Osteoblast (primary cell): ENCODE measurements at regions not wholly inside any gene's neighbourhood (a gene's known extent, or its start where the extent isn't known, plus 50 kb on each side); places are given as distances from the start of the nearest gene placed in this dataset.

ENCODE experiments used
- DNase-seq: peaks from one replicate; pipeline ENCODE4 v3.0.0; 2011; ENCODE audit warnings: low spot score, mixed read lengths; ENCODE audit not compliant: insufficient read length; ENCODE audit errors: missing footprints
- H2AFZ ChIP-seq: 2 replicates; pipeline ENCODE4 v1.6.0; 2011; ENCODE audit warnings: mild to moderate bottlenecking, low read length
- H3K27ac ChIP-seq: 2 replicates; pipeline ENCODE4 v1.5.1; 2011; ENCODE audit warnings: mild to moderate bottlenecking, low read depth, low read length, moderate library complexity
- H3K27me3 ChIP-seq: 2 replicates; pipeline ENCODE4 v1.6.0; 2012; ENCODE audit warnings: mild to moderate bottlenecking, control low read depth, inconsistent platforms, low read length, moderate library complexity; ENCODE audit not compliant: insufficient read depth
- H3K36me3 ChIP-seq: 2 replicates; pipeline ENCODE4 v1.5.1; 2011; ENCODE audit warnings: mild to moderate bottlenecking, low read length, control low read depth, moderate library complexity; ENCODE audit not compliant: insufficient read depth
- H3K4me1 ChIP-seq: 2 replicates; pipeline ENCODE4 v1.5.1; 2011; ENCODE audit warnings: mild to moderate bottlenecking, low read length, control low read depth, moderate library complexity; ENCODE audit not compliant: insufficient read depth
- H3K4me2 ChIP-seq: 2 replicates; pipeline ENCODE4 v1.6.0; 2011; ENCODE audit warnings: mild to moderate bottlenecking, low read length; ENCODE audit not compliant: insufficient read depth
- H3K4me3 ChIP-seq: fragments of 200-600 bp; sonication (generic); 3 replicates; pipeline ENCODE4 v1.5.1; 2012; ENCODE audit warnings: mild to moderate bottlenecking, low read length, inconsistent platforms; ENCODE audit not compliant: insufficient read depth
- H3K79me2 ChIP-seq: 2 replicates; pipeline ENCODE4 v1.6.0; 2012; ENCODE audit warnings: mild to moderate bottlenecking, low read length, control low read depth, inconsistent platforms; ENCODE audit not compliant: insufficient read depth
- H3K9me3 ChIP-seq: 2 replicates; pipeline ENCODE4 v1.5.1; 2011; ENCODE audit warnings: low read depth, low read length, control low read depth
- H4K20me1 ChIP-seq: 2 replicates; pipeline ENCODE4 v1.6.0; 2012; ENCODE audit warnings: mild to moderate bottlenecking, low read length, control low read depth; ENCODE audit not compliant: insufficient read depth
- CTCF ChIP-seq: IDR thresholded peaks from 2 replicates; pipeline ENCODE4 v1.5.1; 2011; ENCODE audit warnings: mild to moderate bottlenecking, low read depth, low read length, moderate library complexity; ENCODE audit errors: extremely low read depth

- Histone ChIP-seq H2AFZ (no peak overlapping the region), H4K20me1 (no peaks in the 10 kb centered on the region), H3K27me3 (no peaks in the 10 kb centered on the region), H3K9me3 (no peaks in the 10 kb centered on the region), H3K79me2 (no peaks in the 10 kb centered on the region), H3K4me1 (no peaks in the 10 kb centered on the region), H3K36me3 (no peaks in the 10 kb centered on the region), H3K4me3 (no peak overlapping the region), H3K27ac (no peak overlapping the region), H3K4me2 (no peak overlapping the region)
- TF ChIP-seq CTCF = no peak
- DNase-seq = no peak
Observed at GRCh38 chr5:26470439-26470838, 567.9 kb downstream of the CDH9 start.

DNA sequence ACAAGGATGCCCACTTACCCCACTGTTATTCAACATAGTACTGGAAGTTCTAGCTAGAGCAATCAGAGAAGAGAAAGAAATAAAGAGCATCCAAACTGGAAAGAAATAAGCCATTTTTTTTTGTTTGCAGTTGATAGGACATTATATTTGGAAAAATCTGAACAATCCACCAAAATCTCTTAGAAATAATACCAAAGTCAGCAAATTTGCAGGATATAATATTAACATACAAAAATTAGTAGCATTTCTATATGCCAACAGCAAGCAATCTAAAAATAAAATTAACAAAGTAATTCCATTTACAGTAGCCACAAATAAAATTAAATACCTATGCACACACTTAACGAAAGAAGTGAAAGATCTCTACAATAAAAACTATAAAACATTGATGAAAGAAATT is 599.3 kb downstream of the CDH9 start:
- no peaks in the 10 kb centered on the region for H3K9me3 ChIP-seq
- H4K20me1 ChIP-seq = no peaks in the 10 kb centered on the region
- H2AFZ ChIP-seq = no peak overlapping the region
- no peak for DNase-seq
- H3K4me1 ChIP-seq = no peaks in the 10 kb centered on the region
- H3K4me2 ChIP-seq = no peak overlapping the region
- H3K4me3 ChIP-seq = no peak overlapping the region
- no peak overlapping the region for H3K27ac ChIP-seq
- H3K27me3 ChIP-seq = no peaks in the 10 kb centered on the region
- no peak for TF ChIP-seq CTCF
- no peaks in the 10 kb centered on the region for H3K36me3 ChIP-seq
- H3K79me2 ChIP-seq = no peaks in the 10 kb centered on the region

DNA sequence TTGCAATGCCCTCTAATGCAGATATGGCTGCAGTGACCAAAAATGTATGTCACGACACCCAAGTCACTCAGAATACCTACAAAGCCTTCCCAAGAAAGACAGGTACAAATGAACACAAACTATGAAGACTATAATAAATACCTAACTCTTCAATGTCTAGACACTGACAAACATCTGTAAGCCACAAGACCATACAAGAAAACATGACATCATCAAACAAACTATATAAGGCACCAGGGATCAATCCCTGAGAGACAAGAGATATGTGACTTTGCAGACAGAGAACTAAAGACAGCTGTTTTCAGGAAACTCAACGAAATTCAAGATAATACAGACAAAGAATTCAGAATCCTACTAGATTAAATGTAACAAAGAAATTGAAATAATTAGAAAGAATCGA is 603.7 kb downstream of the CDH9 start:
- H2AFZ ChIP-seq = no peak overlapping the region
- H3K27me3 ChIP-seq = no peaks in the 10 kb centered on the region
- no peaks in the 10 kb centered on the region for H3K79me2 ChIP-seq
- H3K36me3 ChIP-seq = no peaks in the 10 kb centered on the region
- no peak for TF ChIP-seq CTCF
- no peak for DNase-seq
- H3K9me3 ChIP-seq = peaks cover 7% of the 10 kb centered on the region
- no peaks in the 10 kb centered on the region for H3K4me1 ChIP-seq
- H3K4me3 ChIP-seq = no peak overlapping the region
- H3K4me2 ChIP-seq = no peak overlapping the region
- H4K20me1 ChIP-seq = no peaks in the 10 kb centered on the region
- no peak overlapping the region for H3K27ac ChIP-seq

GRCh38 chr5:26432386-26432785 is 606.0 kb downstream of the CDH9 start:
- Histone ChIP-seq H3K27ac (no peak overlapping the region), H3K4me2 (no peak overlapping the region), H2AFZ (no peak overlapping the region), H3K27me3 (no peaks in the 10 kb centered on the region), H3K4me1 (no peaks in the 10 kb centered on the region), H3K9me3 (peaks cover 7% of the 10 kb centered on the region), H3K4me3 (no peak overlapping the region), H3K79me2 (no peaks in the 10 kb centered on the region), H3K36me3 (no peaks in the 10 kb centered on the region), H4K20me1 (no peaks in the 10 kb centered on the region)
- no peak for DNase-seq
- TF ChIP-seq CTCF = no peak
